Panc1 (cell line): ENCODE measurements at regions not wholly inside any gene's neighbourhood (a gene's known extent, or its start where the extent isn't known, plus 50 kb on each side); places are given as distances from the start of the nearest gene placed in this dataset.

Experiments
- ATAC-seq: fragments of 200-7000 bp; cut with Tn5 transposase; 2 replicates; pipeline ENCODE4 v1.9.1; 2020; ENCODE audit warnings: mild to moderate bottlenecking, moderate library complexity
- BruUV-seq: library from RNA; stranded (reverse); fragments of 400-500 nt; replicated peaks from 2 replicates; lab custom pipeline; 2021; lab: Mats Ljungman, UMichigan
- CTCF ChIA-PET: fragments of 300-600 bp; sonication (Branson Sonifier 250); formaldehyde crosslinking; loops from one replicate; lab custom pipeline; 2022; ENCODE audit warnings: antibody characterized with exemption; lab: Charles Lee
- POLR2A ChIA-PET: fragments of 300-600 bp; sonication (Branson Sonifier 250); formaldehyde crosslinking; loops from one replicate; lab custom pipeline; 2022; ENCODE audit warnings: antibody characterized with exemption; lab: Charles Lee
- DNase-seq: peaks from one replicate; pipeline ENCODE4 v3.0.0-alpha.2; 2010; ENCODE audit warnings: low read depth, low spot score
- H3K27ac ChIP-seq: 2 replicates; pipeline ENCODE4 v1.5.1; 2011; ENCODE audit warnings: mild to moderate bottlenecking, low read length, inconsistent platforms
- H3K27me3 ChIP-seq: fragments of 200-500 bp; sonication (Bioruptor generic); 2 replicates; pipeline ENCODE4 v1.6.0; 2014; ENCODE audit warnings: low read length, inconsistent platforms; ENCODE audit not compliant: control insufficient read depth, insufficient read depth
- H3K36me3 ChIP-seq: fragments of 200-500 bp; sonication (Bioruptor generic); 2 replicates; pipeline ENCODE4 v1.5.1; 2014; ENCODE audit warnings: inconsistent platforms, mild to moderate bottlenecking, low read length, moderate library complexity; ENCODE audit not compliant: control insufficient read depth, insufficient read depth
- H3K4me1 ChIP-seq: 2 replicates; pipeline ENCODE4 v1.5.1; 2011; ENCODE audit warnings: inconsistent platforms, mild to moderate bottlenecking, low read length, moderate library complexity; ENCODE audit not compliant: control insufficient read depth, insufficient read depth
- H3K4me3 ChIP-seq, 2 experiments: 2 replicates each; pipeline ENCODE4 v1.5.1; 2011 to 2012; ENCODE audit warnings: low read depth in 2 of 2, low read length in 2 of 2, mild to moderate bottlenecking in 2 of 2, inconsistent platforms in 1 of 2, moderate library complexity in 1 of 2
- H3K9me3 ChIP-seq: fragments of 200-500 bp; sonication (Bioruptor generic); 2 replicates; pipeline ENCODE4 v1.5.1; 2014; ENCODE audit warnings: low read depth, mild to moderate bottlenecking, inconsistent platforms, low read length, moderate library complexity; ENCODE audit not compliant: control insufficient read depth, insufficient read depth
- POLR2AphosphoS5 ChIP-seq: IDR thresholded peaks from 2 replicates; pipeline ENCODE4 v1.6.1; 2012; ENCODE audit warnings: mild to moderate bottlenecking, low read depth, low read length, moderate library complexity
- SIN3A ChIP-seq: IDR thresholded peaks from 2 replicates; pipeline ENCODE4 v1.6.1; 2012; ENCODE audit warnings: low read depth, mild to moderate bottlenecking, low read length, moderate library complexity, borderline replicate concordance; ENCODE audit not compliant: insufficient read depth
- TCF7L2 ChIP-seq: IDR thresholded peaks from 2 replicates; pipeline ENCODE4 v1.6.1; 2011; ENCODE audit warnings: mild to moderate bottlenecking, low read depth, low read length, inconsistent platforms
- in situ Hi-C: cut with HindIII; loops from 2 replicates; pipeline ENCODE4 v1.10.0; 2016; ENCODE audit warnings: low sequenced_read_pairs, low pct_unique_long_range_greater_than_20kb
- intact Hi-C: fragments of 100-400 bp; cut with micrococcal nuclease; formaldehyde crosslinking; loops from one replicate; pipeline ENCODE4 v1.10.0; 2022; ENCODE audit not compliant: unreplicated experiment
- TF ChIP-seq, protein P1 (sequence below), 2 experiments: IDR thresholded peaks; 2 replicates each; pipeline ENCODE4 v1.6.1; 2011 to 2012; ENCODE audit warnings: low read depth in 2 of 2, control low read depth in 1 of 2, low read length in 1 of 2, mild to moderate bottlenecking in 1 of 2, moderate library complexity in 1 of 2; ENCODE audit not compliant: insufficient read depth in 1 of 2
- TF ChIP-seq, protein P2 (sequence below): fragments of 450-650 bp; IDR thresholded peaks from 2 replicates; pipeline ENCODE4 v1.5.1; 2017; ENCODE audit warnings: mild to moderate bottlenecking

DNA sequence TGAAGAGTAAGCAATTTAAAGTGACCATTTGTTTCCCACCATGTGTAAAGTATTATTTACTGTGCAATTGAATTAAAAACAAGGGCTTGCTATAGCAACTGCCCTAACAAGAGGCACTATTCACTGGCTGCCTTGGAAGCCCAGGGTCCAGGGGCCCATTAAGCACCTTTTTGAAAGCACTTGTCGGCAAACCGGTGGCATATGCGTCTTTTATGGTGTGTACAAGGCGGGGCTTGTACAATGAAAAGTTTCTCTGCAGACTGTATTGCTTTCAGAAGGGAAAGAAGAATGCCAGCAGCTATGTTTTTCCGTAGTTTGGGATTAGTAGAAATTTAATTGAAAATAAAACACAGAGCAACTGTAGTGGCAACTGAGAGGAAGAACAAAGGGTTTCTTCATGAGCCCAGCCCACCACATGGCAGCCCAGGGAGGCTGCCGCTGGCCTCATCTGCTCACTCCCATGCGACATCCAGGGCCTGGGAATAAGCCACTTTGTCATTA is 279.5 kb upstream of the PARD3B start:
- Histone ChIP-seq H3K27me3 (peaks cover 2% of the 10 kb centered on the region), H3K27ac (no peak overlapping the region), H3K4me1 (no peaks in the 10 kb centered on the region), H3K9me3 (no peaks in the 10 kb centered on the region), H3K4me3 (no peak overlapping the region), H3K36me3 (no peaks in the 10 kb centered on the region)
- intact Hi-C loops: no loop called here
- POLR2A ChIA-PET: no interaction called here
- TF ChIP-seq SIN3A (no peak), POLR2AphosphoS5 (no peak), TCF7L2 (no peak)
- TF ChIP-seq, protein P1, sequence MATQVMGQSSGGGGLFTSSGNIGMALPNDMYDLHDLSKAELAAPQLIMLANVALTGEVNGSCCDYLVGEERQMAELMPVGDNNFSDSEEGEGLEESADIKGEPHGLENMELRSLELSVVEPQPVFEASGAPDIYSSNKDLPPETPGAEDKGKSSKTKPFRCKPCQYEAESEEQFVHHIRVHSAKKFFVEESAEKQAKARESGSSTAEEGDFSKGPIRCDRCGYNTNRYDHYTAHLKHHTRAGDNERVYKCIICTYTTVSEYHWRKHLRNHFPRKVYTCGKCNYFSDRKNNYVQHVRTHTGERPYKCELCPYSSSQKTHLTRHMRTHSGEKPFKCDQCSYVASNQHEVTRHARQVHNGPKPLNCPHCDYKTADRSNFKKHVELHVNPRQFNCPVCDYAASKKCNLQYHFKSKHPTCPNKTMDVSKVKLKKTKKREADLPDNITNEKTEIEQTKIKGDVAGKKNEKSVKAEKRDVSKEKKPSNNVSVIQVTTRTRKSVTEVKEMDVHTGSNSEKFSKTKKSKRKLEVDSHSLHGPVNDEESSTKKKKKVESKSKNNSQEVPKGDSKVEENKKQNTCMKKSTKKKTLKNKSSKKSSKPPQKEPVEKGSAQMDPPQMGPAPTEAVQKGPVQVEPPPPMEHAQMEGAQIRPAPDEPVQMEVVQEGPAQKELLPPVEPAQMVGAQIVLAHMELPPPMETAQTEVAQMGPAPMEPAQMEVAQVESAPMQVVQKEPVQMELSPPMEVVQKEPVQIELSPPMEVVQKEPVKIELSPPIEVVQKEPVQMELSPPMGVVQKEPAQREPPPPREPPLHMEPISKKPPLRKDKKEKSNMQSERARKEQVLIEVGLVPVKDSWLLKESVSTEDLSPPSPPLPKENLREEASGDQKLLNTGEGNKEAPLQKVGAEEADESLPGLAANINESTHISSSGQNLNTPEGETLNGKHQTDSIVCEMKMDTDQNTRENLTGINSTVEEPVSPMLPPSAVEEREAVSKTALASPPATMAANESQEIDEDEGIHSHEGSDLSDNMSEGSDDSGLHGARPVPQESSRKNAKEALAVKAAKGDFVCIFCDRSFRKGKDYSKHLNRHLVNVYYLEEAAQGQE (IDR thresholded peaks at IDR 0.05; ENCODE audit: insufficient read depth in 1 of 2, low read depth in 2 of 2, low read length in 1 of 2): no peak
- TF ChIP-seq, protein P2, sequence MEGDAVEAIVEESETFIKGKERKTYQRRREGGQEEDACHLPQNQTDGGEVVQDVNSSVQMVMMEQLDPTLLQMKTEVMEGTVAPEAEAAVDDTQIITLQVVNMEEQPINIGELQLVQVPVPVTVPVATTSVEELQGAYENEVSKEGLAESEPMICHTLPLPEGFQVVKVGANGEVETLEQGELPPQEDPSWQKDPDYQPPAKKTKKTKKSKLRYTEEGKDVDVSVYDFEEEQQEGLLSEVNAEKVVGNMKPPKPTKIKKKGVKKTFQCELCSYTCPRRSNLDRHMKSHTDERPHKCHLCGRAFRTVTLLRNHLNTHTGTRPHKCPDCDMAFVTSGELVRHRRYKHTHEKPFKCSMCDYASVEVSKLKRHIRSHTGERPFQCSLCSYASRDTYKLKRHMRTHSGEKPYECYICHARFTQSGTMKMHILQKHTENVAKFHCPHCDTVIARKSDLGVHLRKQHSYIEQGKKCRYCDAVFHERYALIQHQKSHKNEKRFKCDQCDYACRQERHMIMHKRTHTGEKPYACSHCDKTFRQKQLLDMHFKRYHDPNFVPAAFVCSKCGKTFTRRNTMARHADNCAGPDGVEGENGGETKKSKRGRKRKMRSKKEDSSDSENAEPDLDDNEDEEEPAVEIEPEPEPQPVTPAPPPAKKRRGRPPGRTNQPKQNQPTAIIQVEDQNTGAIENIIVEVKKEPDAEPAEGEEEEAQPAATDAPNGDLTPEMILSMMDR: no peak
- in situ Hi-C loops: no loop called here
- ATAC-seq: no peak
- DNase-seq: no peak
- CTCF ChIA-PET: no interaction called here
- no TSS peak for BruUV-seq

DNA sequence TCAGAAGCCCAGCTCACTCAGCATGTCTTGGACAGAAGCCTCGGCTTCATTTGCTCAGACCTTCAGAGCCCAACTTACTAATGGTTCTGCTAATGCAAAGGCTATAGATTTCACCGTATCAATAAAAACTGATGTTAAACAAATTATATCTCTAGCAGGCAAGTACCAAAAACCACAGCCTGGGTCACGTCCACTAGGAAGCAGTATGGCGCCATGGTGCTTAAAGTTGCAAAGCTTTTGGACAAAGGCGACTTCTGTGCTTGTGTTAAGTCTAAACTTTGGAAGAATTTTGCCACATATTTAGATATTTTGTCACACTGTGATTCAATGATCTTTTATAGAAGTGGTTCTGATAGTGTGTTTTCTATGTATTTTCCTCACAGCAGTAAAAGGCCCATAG is 276.8 kb upstream of the PARD3B start:
- intact Hi-C loops (no loop called here), in situ Hi-C loops (no loop called here)
- TF ChIP-seq SIN3A: no peak
- TF ChIP-seq, protein P2: no peak
- no peak for TF ChIP-seq TCF7L2
- TF ChIP-seq, protein P1 (IDR thresholded peaks at IDR 0.05; ENCODE audit: insufficient read depth in 1 of 2, low read depth in 2 of 2, low read length in 1 of 2): no peak
- no peak for TF ChIP-seq POLR2AphosphoS5
- peaks cover 2% of the 10 kb centered on the region for H3K27me3 ChIP-seq
- no TSS peak for BruUV-seq
- no peak overlapping the region for H3K27ac ChIP-seq
- H3K4me1 ChIP-seq: no peaks in the 10 kb centered on the region
- no peak overlapping the region for H3K4me3 ChIP-seq
- DNase-seq (no peak), ATAC-seq (no peak)
- POLR2A ChIA-PET: no interaction called here
- H3K9me3 ChIP-seq: no peaks in the 10 kb centered on the region
- CTCF ChIA-PET: no interaction called here
- no peaks in the 10 kb centered on the region for H3K36me3 ChIP-seq
